Right hindlimb (tissue), 1 donor: ENCODE measurements at regions not wholly inside any gene's neighbourhood (a gene's known extent, or its start where the extent isn't known, plus 50 kb on each side); places are given as distances from the start of the nearest gene placed in this dataset.
A peak's percentile ranks its signal among the peaks of the same experiment; 100 is the strongest.
"Not testable (repeated sequence)": the region's sequence is repeated elsewhere in the genome, so short reads cannot be mapped to it uniquely, and the experiment has no call there.

Source experiments
- DNase-seq: peaks from one replicate; pipeline ENCODE4 v3.0.0-alpha.2; 2018

GRCh38 chr1:87972811-87973210 is 644.1 kb downstream of the LMO4 start:
- DNase-seq = no peak

- DNase-seq = no peak
Observed at GRCh38 chr1:87973896-87974295, 645.2 kb downstream of the LMO4 start.

GRCh38 chr1:87976316-87976715 is 647.6 kb downstream of the LMO4 start:
- DNase-seq = no peak

GRCh38 chr1:87977145-87977544 is 648.5 kb downstream of the LMO4 start:
- no peak for DNase-seq

GRCh38 chr1:87979079-87979478 is 650.4 kb downstream of the LMO4 start:
- no peak for DNase-seq

- no peak for DNase-seq
Observed at GRCh38 chr1:87980494-87980893, 651.8 kb downstream of the LMO4 start.

GRCh38 chr1:87981386-87981785 is 652.7 kb downstream of the LMO4 start:
- DNase-seq = no peak

GRCh38 chr1:87981810-87982209 is 653.1 kb downstream of the LMO4 start:
- DNase-seq = no peak

- no peak for DNase-seq
Observed at GRCh38 chr1:87983841-87984240, 655.2 kb downstream of the LMO4 start.

GRCh38 chr1:87985071-87985470 is 656.4 kb downstream of the LMO4 start:
- no peak for DNase-seq

- no peak for DNase-seq
Observed at GRCh38 chr1:87986130-87986866, 657.6 kb downstream of the LMO4 start.

GRCh38 chr1:87989346-87989745 is 660.7 kb downstream of the LMO4 start:
- no peak for DNase-seq

GRCh38 chr1:87992536-87992935 is 663.9 kb downstream of the LMO4 start:
- DNase-seq = not testable (repeated sequence)

GRCh38 chr1:87993051-87993450 is 664.4 kb downstream of the LMO4 start:
- DNase-seq = no peak

GRCh38 chr1:87999852-88000251 is 671.2 kb downstream of the LMO4 start:
- DNase-seq = no peak

- no peak for DNase-seq
Observed at GRCh38 chr1:88001460-88001859, 672.8 kb downstream of the LMO4 start.

GRCh38 chr1:88003255-88003654 is 674.6 kb downstream of the LMO4 start:
- DNase-seq = no peak

GRCh38 chr1:88009916-88010315 is 674.2 kb upstream of the PKN2 start:
- no peak for DNase-seq

GRCh38 chr1:88013485-88013884 is 670.6 kb upstream of the PKN2 start:
- DNase-seq = no peak

GRCh38 chr1:88014131-88014530 is 669.9 kb upstream of the PKN2 start:
- DNase-seq = no peak

GRCh38 chr1:88016947-88017346 is 667.1 kb upstream of the PKN2 start:
- no peak for DNase-seq

GRCh38 chr1:88021529-88021928 is 662.5 kb upstream of the PKN2 start:
- DNase-seq = no peak

- DNase-seq = no peak
Observed at GRCh38 chr1:88022516-88022915, 661.6 kb upstream of the PKN2 start.

GRCh38 chr1:88029142-88029541 is 654.9 kb upstream of the PKN2 start:
- peak; percentile 37 for DNase-seq

- DNase-seq = no peak
Observed at GRCh38 chr1:88029899-88030298, 654.2 kb upstream of the PKN2 start.
